ENCODE measurements at regions not wholly inside any gene's neighbourhood (a gene's known extent, or its start where the extent isn't known, plus 50 kb on each side); places are given as distances from the start of the nearest gene placed in this dataset.
"Not testable (repeated sequence)": the region's sequence is repeated elsewhere in the genome, so short reads cannot be mapped to it uniquely, and the experiment has no call there.

DNA sequence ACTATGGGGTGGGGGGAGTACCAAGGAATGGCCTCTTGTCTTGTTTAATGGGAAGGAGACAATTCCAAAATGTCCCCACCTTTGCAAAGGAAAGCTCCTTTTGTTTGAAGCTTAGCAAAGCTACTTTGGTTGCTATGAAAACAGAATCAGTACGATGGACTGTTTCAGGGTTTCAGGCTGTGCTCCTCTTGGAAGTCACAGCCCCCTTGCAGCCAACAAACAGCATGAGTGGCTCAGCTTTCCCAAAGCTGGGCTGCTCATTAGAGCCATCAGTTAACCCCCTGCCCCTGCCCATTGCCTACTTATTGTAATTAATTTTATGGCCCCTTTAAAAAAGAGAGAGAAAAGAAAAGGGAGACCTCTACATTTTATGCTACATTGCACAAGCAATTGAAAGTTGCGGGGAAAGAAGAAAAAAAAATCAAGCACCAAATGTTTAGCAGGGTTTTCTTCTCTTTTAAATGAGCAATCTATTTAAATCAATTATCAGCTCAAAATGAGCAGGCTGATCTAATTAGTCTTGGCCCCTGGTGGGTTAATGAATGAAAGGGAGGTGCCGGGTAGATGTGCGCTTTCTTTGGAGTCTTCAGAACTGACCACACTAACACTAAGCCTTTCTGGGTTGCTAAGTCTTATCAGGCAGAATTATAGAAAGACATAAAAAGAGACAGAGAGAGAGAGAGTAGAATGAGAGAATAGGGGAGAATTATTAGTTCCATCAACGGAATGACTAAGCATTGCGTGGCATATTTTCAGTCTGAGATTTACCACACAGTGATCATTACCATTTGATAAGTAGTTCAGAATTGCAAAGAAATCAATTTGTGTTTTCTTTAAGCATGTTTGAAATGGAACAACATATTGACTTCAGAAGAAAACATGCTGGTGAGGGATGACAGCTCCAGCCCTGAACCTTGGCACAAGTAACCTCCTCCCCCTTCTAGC, 284.9 kb downstream of the INSIG2 start:
- DNase-seq = peak; percentile 64

- DNase-seq = peak; percentile 56
These were observed 283.2 kb downstream of the INSIG2 start for GRCh38 chr2:118371515-118371914.

- not testable (repeated sequence) for DNase-seq
These were observed 281.2 kb downstream of the INSIG2 start for GRCh38 chr2:118369521-118369920.

GRCh38 chr2:118363604-118364003, 275.3 kb downstream of the INSIG2 start:
- no peak for DNase-seq

GRCh38 chr2:118356051-118356450, 267.8 kb downstream of the INSIG2 start:
- DNase-seq = no peak

DNA sequence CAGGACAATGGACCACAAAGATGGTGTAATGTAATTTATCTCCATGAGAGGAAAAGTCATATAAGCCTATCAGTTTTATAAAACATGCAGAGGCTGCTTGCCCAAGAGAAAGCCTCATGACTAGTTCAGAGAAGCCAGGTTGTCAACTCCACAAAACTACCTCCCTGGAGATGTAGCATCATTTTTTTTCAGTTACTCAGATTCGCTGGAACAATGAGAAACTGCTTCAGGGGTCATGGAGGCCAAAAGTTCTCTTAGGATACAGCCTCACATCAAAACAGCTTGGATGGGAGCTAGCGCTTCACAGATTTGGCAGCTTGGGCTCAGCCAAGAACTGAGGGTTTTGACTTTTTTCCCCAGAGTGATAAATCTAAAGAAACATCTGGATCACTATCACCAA, 263.5 kb downstream of the INSIG2 start:
- DNase-seq = no peak

DNA sequence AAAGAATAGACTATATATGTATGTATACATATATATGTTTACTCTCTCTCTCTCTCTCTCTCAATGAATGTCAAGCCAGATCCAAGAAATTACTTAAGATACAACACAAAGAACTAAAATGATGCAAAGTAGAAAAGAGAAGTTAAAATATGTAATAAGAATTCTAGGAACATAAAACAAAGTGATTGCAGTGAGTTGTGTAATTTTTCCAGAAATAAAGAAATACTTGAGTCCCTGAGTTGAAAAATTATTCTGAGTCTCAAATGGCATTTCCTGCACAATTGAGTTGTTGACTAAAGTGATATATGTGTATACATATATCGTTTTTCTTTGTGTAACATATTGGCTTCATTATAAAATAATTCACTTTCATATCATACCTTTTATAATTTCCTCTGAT, 262.4 kb downstream of the INSIG2 start:
- DNase-seq = no peak

GRCh38 chr2:118349365-118349764, 261.1 kb downstream of the INSIG2 start:
- no peak for DNase-seq

DNA sequence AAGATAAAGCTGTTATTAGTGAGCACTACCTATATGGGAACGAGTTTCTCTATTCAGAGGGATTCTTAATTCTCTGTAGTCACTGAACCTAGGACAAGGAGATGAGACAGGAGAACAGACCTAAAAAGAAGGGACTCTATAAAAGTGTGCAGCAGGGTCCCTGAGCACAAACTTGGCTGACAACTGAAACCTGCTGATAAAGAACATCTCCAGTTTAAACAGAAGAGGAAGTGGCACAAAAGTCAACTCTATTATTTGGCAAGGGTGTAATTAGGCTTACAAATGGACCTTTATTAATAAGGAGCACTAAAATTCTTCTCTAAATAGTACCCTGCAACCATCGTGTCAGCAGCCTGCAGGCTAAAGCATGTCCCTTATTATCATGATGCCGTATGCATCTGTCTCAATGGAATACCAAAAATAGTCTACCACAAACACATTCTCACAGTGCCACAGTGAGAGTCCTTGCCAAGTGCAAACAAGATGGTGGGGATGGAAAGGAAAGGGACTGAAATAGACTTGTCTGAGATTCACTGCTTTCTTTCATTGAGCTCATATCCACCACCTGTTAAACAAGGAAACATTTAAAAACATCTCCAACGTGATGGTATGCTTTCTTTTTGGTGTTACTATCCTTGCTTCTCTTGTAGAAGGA, 260.2 kb downstream of the INSIG2 start:
- peak; percentile 41 for DNase-seq

DNA sequence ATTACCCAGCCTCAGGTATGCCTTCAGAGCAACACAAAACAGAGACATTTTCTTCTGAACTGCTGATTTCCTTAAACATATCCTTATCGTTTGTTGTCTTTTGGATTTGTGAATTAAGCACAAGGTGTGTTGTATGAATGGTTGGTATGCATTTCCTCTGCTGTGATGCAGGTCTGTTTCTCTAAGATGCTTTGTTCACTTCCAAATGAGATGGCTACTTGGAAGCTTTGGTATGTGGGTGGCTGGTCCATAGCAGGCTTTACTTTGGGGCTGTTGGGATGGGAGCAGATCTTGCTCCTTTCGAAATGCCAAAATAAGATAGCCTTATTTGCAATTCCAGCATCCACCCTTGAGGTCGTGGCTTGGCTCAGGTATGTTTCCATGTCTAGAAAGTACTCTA, 257.2 kb downstream of the INSIG2 start:
- DNase-seq = no peak

- peak; percentile 59 for DNase-seq
These were observed 251.8 kb downstream of the INSIG2 start for GRCh38 chr2:118340103-118340502.

DNA sequence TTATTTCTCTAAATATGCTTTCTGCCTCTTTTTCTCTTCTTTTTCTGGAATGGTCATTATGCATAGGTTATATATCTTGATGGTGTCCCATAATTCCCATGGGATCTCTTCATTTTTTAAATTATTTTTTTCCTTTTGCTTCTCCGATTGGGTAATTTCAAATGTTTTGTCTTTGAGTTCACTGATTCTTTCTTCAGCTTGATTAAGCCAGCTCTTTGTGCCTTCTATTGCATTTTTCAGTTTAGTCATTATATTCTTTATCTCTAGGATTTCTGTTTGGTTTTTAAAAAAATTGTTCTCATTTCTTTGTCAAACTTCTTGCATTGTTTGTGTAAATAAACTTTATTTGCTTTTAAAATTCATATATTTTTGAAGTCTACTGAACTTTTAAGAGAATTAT, 251.1 kb downstream of the INSIG2 start:
- no peak for DNase-seq

DNA sequence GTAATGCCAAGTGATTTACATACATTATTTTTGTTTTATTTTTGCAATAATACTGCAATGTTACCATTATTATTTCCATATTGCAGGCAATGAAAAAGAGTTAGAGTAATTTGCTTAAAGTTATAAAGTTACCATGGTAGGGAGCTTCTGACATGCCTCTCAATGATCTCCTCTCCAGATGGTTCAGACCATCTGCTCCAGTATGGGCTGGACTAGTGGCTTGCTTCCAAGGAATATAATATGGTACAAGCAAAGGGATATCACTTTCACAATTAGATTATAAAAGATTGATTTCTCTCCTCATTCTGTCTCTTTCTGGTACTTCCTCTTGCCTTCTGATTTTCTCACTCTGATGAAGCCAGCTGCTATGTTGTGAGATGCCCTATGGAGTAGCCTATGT, 245.4 kb downstream of the INSIG2 start:
- peak; percentile 25 for DNase-seq

DNA sequence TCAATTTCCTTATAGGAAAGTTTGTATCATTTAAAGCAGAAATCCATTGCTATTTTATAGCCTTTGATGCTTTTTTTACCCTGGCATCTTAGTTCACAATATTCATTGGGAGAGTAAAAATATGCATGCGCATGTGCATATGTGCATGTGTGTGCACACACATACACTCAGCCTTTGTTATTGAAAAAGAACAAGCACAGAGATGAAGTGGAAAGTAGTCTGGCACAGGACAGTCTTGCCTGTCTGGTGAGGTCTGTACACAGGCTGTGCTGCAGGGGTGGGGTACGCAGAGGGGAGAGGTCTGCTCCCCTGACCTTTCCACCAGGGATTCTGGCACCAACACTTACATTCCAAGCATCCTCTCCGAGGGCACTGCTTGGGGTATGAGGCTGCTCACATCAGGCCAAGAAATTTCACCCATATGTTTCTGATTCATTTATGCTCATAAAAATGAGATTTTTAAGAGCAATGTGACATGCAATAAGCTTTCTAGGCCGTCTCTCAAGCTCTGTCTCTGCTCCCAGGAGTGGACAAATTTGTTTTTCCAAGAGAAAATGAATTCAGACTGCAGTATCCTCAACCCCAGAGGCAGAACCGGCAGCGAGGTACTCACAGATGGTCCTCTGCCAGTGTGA, 237.2 kb downstream of the INSIG2 start:
- no peak for DNase-seq

DNA sequence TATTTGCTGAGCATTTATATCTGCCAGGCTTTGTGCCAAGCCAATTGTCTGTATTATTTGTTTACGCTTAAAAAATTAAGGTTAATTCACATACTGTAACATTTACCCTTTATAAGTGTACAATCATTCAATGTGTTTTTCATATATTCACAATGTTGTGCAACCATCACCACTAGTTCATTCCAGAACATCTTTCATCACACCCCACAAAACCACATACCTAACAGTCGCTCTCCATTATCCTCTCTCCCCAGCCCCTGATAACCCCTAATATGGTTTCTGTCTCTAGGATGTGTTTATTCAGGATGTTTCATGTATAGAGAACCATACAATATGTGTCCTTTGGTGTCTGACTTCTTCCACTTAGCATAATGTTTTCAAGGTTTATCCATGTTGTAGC, 234.1 kb downstream of the INSIG2 start:
- DNase-seq = no peak

GRCh38 chr2:118321432-118322105, 233.3 kb downstream of the INSIG2 start:
- DNase-seq = peak; percentile 9

DNA sequence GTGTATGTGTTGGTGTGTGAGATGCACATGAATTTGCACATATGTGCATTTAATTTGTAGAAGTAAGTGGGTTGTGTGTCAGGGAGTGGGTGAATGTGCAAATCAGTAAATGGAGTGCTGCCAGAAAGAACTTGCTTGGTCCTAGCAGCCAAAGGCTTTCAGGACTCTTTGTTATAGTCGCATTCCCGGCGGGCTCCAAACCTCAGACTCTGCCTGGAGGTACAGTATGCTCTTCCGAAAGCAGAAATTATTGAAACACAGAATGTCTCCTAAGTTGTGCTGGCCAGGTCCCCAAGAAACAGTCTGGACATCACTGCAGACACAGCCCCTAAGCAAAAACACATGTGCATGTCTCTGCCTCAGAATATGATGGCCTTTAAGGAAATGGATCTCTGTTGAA, 232.4 kb downstream of the INSIG2 start:
- no peak for DNase-seq

DNA sequence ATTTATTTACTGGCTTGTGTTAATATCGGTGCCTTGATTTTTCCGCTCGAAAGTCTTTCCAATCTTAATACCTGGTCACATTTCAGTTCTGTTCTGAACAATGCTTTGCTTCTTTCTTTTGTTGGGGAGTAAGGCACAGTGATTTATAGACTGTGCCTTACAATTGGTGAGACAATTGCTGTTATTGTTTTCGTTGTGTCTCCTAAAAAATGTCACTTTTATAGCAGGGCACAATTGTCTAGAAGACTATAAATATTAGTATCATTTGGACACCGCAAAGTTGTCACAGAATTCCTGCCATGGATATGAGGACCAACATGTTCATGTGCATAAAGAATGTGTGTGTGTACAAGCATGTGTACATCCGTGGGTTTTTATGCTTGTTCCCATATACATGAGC, 231.9 kb downstream of the INSIG2 start:
- no peak for DNase-seq

DNA sequence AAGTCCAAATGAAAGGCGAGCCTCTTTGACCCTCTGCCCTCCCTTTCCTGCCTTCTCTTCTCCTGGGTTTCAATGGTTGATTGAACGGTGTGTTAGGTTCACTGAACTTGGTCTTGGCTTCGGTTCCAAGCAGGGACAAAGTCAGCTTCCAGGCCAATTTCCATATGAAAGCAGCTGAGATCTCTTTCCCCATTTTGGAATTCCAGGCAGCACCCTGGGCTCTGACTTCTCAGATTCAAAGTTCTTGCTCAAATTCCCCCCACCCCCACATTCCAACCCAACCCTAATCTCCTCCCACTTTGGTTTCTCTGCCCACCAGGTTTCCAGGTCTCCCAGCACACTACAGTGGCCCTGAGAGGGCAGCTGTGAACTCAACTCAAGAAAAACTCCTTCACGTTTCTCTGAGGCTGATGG, 231.0 kb downstream of the INSIG2 start:
- DNase-seq = no peak

DNA sequence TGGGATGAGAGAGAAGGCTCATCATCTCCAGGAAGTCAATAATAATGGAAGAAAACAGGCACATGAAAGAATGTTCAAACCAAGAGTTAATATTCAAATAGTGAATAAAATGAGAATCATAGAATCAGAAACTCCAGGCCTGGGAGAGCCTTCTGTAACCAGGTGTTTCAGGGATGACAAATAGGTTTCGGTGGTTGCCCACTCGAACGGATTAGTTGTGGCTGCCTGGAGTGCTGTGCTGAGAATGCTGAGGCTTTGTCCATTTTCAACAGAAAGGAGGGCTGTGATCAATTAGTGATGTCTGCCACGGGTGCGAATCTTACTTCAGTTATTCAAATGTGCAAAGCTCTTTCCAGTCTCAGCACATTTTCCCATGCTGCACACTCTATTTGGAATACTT, 227.3 kb downstream of the INSIG2 start:
- no peak for DNase-seq

DNA sequence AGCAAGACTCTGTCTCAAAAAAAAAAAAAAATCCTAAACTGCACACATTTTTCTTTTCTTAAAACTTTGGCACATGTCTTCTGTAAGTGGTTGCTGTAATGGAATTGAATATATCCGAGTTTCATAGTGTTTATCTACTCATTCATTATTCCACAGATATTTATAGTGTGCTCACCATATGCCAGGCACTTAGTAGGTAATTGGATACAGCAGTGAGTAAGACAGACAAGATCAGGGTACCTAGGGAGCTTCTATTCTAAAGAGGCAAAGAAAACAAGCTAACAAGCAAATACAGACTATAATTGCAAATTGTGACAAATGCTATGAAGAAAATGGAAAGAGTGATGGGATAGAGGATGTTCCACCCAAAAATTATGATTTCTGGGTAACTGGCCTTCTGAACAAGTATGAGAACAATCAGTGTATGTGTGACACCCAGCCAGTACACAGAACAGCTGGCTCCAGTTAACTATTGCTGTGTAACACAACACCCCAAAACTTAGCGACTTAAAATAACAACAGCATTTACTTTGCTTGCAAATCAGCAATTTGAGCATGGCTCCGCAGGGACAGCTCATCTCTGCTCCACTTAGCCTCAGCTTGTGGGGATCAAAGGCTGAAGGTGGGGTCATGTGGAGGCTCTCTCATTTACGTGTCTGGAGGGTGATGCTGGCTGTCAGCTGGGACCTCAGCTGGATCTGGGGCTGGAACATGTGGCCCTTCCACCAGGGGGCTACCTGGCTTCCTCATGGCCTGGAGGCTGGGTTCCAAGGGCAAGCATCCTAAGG, 224.9 kb downstream of the INSIG2 start:
- DNase-seq = peak; percentile 60

DNA sequence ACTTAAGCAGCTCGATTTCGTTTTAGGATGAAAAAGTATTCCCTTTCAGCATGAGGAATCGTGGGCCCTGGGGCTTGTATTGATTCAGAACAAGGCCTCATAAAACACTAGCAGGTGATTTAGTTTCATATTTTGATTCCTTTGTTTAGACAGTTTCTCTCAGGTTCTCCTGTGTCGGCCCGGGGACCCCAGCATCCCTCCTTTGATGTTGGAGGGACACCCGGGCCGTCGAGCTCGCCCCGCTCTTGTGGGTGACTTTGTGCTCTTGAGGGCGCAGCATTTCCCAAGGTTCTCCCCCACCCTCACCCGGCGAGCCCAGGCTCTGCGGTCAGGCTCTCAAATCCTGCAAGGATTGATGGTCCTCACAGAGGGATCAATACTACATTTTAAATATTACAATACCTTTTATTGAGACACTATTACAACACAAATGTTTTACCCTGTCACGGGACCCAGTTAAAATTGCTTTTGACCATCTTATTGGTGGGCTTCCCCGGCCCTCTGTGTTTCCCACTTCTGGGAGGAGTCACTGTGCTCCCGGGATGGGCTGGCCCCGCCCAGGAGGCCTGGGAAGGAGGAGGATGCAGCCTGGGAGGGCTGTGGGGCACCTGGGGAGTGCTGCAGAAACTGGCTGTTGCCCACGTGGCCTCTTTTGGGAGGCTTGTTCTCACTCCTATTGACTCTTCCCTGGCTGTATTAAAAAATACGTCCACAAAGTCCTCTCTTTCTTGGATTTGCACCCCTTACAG, 222.6 kb downstream of the INSIG2 start:
- no peak for DNase-seq
